Dermis microvascular lymphatic vessel endothelial cell (primary cell): ENCODE measurements at regions not wholly inside any gene's neighbourhood (a gene's known extent, or its start where the extent isn't known, plus 50 kb on each side); places are given as distances from the start of the nearest gene placed in this dataset.

ENCODE experiments used
- DNase-seq, 2 donors: peaks; one replicate each; pipeline versions ENCODE4 v3.0.0 to v3.0.0-alpha.2; 2010; ENCODE audit warnings: low read depth in 2 of 2

DNA sequence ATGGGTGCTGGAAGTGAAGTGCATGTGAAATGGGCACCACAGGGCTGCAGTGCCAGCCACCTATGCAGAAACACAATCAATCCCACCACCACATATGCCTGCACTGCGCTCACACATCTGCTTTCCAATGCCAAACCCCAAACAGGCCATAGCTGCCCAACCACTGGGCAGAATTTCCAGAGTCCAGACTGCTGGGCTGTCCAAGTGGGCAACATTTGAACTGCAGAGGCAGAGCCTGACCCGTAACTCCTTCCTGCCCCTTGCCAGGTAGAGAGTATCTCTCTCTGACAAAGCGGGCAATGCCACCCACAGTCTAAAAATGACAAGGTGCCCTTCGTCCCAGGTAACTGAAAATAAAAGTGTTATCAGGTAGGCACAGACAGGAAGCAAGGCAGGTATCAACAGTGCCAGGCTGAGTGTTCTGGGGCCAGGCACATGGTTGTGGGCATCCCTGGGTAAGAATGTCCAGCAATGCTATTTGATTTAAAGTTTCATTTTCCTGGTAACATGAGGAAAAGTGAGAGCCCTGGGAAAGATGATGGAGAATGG, 79.5 kb downstream of the FOXA2 start:
- no peak for DNase-seq

- DNase-seq = no peak
These were observed 80.8 kb downstream of the FOXA2 start for GRCh38 chr20:22503577-22503976.

DNA sequence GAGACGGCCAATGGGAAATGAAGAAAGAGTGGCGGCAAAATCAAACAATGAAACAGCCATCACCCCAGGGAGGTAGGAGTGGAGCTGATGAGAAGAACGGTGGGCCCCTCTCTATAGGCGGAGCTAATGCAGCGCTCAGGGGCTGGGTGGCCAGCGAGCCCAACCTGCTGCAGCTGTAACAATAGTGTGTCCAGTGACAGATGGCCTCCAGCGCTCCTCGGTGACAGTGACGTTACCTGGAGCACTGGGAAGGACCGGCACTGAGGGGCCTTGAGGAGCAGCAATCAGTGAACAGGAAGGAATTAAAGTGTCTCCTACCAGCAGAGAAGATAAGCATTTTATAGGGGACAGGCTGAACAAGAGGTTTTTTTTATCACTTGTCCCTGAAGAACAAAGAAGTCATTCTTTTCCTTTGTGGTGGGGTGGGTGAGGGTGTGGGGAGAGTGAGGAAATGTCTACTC, 81.6 kb downstream of the FOXA2 start:
- DNase-seq = no peak

- no peak for DNase-seq
These were observed 82.6 kb downstream of the FOXA2 start for GRCh38 chr20:22501566-22502344.

- DNase-seq = no peak
These were observed 83.3 kb downstream of the FOXA2 start for GRCh38 chr20:22501034-22501433.

GRCh38 chr20:22499515-22500166, 84.7 kb downstream of the FOXA2 start:
- no peak for DNase-seq

- no peak for DNase-seq
These were observed 87.6 kb downstream of the FOXA2 start for GRCh38 chr20:22496817-22497216.

DNA sequence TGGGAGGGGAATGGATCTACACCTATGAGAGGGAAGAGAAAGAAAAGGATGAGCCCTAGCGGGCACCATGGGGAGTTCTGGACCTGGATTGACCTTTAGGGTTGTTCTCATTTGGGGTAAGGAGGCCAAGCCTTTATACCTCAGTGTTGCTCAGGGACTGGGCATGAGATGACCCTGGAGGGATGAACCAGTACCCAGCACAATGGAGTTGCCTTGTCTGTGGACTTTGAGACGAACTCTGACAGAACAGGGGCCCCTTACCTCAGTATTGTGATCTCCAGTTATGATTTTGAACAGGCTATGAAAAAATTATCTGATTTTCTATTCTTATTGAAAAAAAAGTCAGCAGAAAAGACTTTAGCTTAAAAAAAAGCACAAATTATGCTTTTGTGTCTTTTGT, 88.6 kb downstream of the FOXA2 start:
- no peak for DNase-seq

GRCh38 chr20:22495172-22495571, 89.2 kb downstream of the FOXA2 start:
- DNase-seq = no peak

DNA sequence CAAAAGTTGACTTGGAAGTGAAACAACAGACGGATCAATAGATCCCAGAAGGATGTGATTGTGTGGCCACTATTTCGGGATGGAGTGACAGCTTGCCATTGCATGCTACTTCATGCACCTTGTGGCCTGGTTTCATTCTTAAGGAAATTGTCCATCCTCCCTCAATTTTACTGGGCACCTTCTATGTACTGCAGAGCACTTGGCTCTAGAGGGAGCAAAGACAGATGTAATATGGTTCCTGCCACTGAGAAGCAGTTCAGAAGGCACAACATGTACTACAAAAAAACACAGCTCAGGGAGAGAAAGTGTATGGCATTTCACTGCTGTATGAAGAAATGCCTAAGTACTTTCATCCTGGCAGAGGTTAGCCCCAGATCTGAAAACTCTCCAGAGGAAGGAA, 91.9 kb downstream of the FOXA2 start:
- no peak for DNase-seq

DNA sequence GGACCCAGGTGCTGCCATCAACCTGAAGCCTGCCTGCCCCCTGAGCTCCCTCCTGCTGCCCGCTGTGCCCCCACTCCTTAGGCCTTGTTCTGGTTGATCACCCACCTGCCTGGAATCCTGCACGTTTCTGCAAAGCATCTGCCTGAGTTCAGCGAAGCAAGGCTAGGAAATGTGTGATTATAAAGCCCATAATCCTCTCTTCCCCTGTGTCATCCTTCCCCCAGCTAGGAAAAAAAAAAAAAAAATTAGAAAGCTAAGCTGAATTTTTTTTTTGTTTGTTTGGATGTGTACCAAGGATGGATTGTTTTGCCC, 93.2 kb downstream of the FOXA2 start:
- no peak for DNase-seq

- DNase-seq = no peak
These were observed 93.8 kb downstream of the FOXA2 start for GRCh38 chr20:22490287-22491193.

- no peak for DNase-seq
These were observed 94.6 kb downstream of the FOXA2 start for GRCh38 chr20:22489626-22490286.

- no peak for DNase-seq
These were observed 104.0 kb downstream of the FOXA2 start for GRCh38 chr20:22480336-22480735.

DNA sequence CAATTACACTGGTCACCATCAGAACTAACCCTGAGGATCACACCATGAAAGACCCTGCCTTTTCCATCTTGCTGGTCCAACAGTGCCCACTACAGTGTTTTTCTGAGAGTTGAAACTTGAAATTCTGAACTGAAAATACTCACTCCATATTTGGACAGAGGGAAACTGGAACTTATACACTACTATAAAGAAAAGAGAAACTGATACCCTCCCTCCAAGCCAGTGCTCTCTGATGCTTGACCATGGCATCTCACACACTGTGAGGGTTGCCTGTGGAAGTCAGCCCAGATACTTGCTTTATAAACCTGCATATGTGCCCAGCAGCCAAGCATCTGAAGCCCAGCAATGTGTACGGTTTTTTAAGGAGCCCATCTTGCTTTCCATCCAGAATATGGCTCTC, 108.7 kb downstream of the FOXA2 start:
- DNase-seq = no peak

- DNase-seq = no peak
These were observed 110.1 kb downstream of the FOXA2 start for GRCh38 chr20:22474224-22474623.

GRCh38 chr20:22473293-22473692, 111.1 kb downstream of the FOXA2 start:
- DNase-seq = no peak

DNA sequence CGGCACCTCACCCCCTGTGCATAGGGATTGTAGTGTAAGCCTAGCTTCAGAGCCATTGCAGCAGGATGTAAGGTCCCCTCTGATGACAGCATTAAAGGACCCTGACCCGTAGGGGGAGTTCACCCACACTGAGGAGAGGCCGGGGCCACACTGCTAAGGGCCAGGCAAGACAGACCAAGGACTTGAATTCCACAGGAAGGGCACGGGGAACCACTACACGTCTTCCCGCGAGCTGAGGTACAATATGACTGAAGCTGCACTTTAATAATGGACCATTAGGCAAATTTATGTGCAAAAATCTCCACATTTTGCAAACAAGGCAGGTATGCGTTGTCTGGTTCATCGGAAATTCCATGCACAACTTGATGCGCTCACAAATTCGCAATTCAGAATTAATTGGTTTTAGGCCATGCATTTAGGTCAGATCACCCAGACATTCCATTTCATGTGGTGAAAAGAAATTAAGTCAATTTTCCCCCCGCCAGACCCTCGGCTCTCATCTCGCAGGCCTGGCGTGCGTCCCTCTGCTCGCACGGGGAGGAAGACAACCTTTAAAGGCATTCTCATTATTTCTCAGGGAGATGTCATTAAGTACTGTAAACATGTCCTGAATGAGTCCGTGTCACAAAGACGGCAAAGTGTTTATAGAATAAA, 111.8 kb downstream of the FOXA2 start:
- no peak for DNase-seq

DNA sequence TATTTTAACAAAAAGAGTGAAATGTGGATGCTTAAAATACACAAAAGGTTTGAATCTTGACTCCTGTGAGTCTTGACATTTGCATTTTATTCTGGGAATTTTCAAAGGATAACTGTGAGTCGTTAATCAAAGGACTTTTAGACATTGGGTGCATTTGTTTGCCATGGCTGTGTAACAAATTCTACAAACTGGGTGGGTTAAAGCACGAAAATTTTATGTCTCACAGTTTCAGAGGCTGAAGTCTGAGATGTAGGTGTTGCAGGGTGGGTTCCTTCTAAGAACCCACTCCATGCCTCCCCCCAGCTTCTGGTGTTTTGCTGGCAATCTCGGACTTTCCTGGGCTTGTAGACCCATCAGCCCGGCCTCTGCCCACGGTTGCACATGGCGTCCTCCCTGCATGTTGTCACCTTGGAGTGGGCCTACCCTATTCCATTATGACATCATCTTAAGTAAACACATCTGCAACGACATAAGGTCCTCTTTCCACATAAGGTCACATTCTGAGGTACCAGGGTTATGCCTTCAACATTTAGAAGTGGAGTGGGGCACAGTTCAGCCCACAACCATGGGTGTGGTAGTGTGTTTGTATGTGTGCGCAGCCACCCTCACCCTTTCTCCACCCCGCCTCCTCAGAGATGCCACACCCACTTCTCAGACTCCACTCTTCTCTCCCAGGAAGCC, 113.1 kb downstream of the FOXA2 start:
- no peak for DNase-seq

DNA sequence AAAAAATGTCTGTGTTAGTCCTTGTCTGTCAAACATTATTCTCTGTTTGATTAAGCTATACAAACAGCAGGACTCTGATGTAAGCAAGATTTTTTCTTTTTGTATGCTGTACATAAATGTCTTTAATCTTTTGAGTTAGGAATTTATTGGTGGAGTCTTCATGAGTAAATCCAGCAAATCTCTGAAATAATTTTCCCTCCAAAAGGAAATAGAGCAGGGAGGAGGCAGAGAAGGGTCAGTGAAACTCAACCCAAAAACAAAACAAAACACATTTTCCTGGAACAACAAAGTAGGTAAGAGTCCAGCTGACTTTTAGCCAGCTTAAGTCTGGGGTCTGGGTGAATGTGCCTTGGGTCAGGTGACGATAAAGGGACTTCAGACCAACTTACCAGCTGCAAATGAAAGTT, 113.7 kb downstream of the FOXA2 start:
- DNase-seq = no peak
